WTC11 (cell line): ENCODE measurements at regions not wholly inside any gene's neighbourhood (a gene's known extent, or its start where the extent isn't known, plus 50 kb on each side); places are given as distances from the start of the nearest gene placed in this dataset.

Source experiments
- ATAC-seq: fragments of 200-7000 bp; cut with Tn5 transposase; 2 replicates; pipeline ENCODE4 v1.10.0; 2021; ENCODE audit warnings: mild to moderate bottlenecking, moderate library complexity
- CTCF ChIA-PET: fragments of 300-600 bp; sonication (Branson Sonifier 250); formaldehyde crosslinking; loops from one replicate; lab custom pipeline; 2021; ENCODE audit warnings: antibody characterized with exemption; lab: Charles Lee
- POLR2A ChIA-PET: fragments of 350-600 bp; sonication (Branson Sonifier 250); formaldehyde crosslinking; loops from one replicate; lab custom pipeline; 2021; ENCODE audit warnings: antibody characterized with exemption; lab: Charles Lee
- DNase-seq: peaks from one replicate; pipeline ENCODE4 v3.0.0; 2021; ENCODE audit warnings: low spot score
- H3K27ac Mint-ChIP-seq: 2 replicates; pipeline ENCODE4 v1.8.0; 2021; ENCODE audit warnings: mixed read lengths
- H3K27me3 Mint-ChIP-seq: 2 replicates; pipeline ENCODE4 v1.8.0; 2021; ENCODE audit warnings: low read depth, mild to moderate bottlenecking, moderate library complexity, mixed read lengths
- H3K36me3 Mint-ChIP-seq: 2 replicates; pipeline ENCODE4 v1.8.0; 2021; ENCODE audit warnings: mixed read lengths
- H3K4me1 Mint-ChIP-seq: 2 replicates; pipeline ENCODE4 v1.8.0; 2022; ENCODE audit warnings: mixed read lengths
- H3K4me3 Mint-ChIP-seq: 2 replicates; pipeline ENCODE4 v1.8.0; 2021; ENCODE audit warnings: mild to moderate bottlenecking, moderate library complexity, mixed read lengths
- H3K9me3 Mint-ChIP-seq: 2 replicates; pipeline ENCODE4 v1.8.0; 2021; ENCODE audit warnings: mixed read lengths
- ARID4B ChIP-seq: sonication (generic); formaldehyde crosslinking; IDR thresholded peaks from 2 replicates; pipeline ENCODE4 v1.8.0; 2023; ENCODE audit warnings: missing genetic modification reagents, mild to moderate bottlenecking, borderline replicate concordance
- ATF2 ChIP-seq: sonication (generic); formaldehyde crosslinking; IDR thresholded peaks from 2 replicates; pipeline ENCODE4 v1.8.1; 2022; ENCODE audit warnings: low read depth, missing genetic modification reagents, borderline replicate concordance
- CREM ChIP-seq: sonication (generic); formaldehyde crosslinking; IDR thresholded peaks from 2 replicates; pipeline ENCODE4 v1.8.1; 2022; ENCODE audit warnings: mild to moderate bottlenecking, missing genetic modification reagents, moderate library complexity
- ELF4 ChIP-seq: sonication (generic); formaldehyde crosslinking; IDR thresholded peaks from 2 replicates; pipeline ENCODE4 v1.8.1; 2022; ENCODE audit warnings: low read depth, mild to moderate bottlenecking, moderate library complexity, missing genetic modification reagents
- FOXJ3 ChIP-seq: sonication (generic); formaldehyde crosslinking; IDR thresholded peaks from 2 replicates; pipeline ENCODE4 v1.9.0; 2021; ENCODE audit warnings: missing genetic modification reagents, mild to moderate bottlenecking, borderline replicate concordance
- GRHL2 ChIP-seq: fragments of 250-450 bp; sonication (Bioruptor Pico); IDR thresholded peaks from 2 replicates; pipeline ENCODE4 v1.8.0; 2022; ENCODE audit warnings: mild to moderate bottlenecking, moderate library complexity; ENCODE audit not compliant: insufficient replicate concordance, severe bottlenecking
- NFE2L1 ChIP-seq: sonication (generic); formaldehyde crosslinking; IDR thresholded peaks from 2 replicates; pipeline ENCODE4 v1.8.1; 2023; ENCODE audit warnings: missing genetic modification reagents
- NFYB ChIP-seq: sonication (generic); formaldehyde crosslinking; conservative IDR thresholded peaks from 2 replicates; pipeline ENCODE4 v1.8.0; 2022; ENCODE audit warnings: low read depth, missing genetic modification reagents
- PRDM15 ChIP-seq: sonication (generic); formaldehyde crosslinking; IDR thresholded peaks from 2 replicates; pipeline ENCODE4 v1.8.0; 2022; ENCODE audit warnings: missing genetic modification reagents
- RORB ChIP-seq: fragments of 250-450 bp; sonication (Bioruptor Pico); IDR thresholded peaks from 2 replicates; pipeline ENCODE4 v1.9.0; 2021; ENCODE audit warnings: mild to moderate bottlenecking
- SMAD3 ChIP-seq: sonication (generic); formaldehyde crosslinking; IDR thresholded peaks from 2 replicates; pipeline ENCODE4 v1.8.0; 2022; ENCODE audit warnings: missing genetic modification reagents, mild to moderate bottlenecking, borderline replicate concordance
- SMAD4 ChIP-seq: sonication (generic); formaldehyde crosslinking; IDR thresholded peaks from 2 replicates; pipeline ENCODE4 v1.8.0; 2022; ENCODE audit warnings: mild to moderate bottlenecking, missing genetic modification reagents
- TCF7 ChIP-seq: sonication (generic); formaldehyde crosslinking; IDR thresholded peaks from 2 replicates; pipeline ENCODE4 v1.8.0; 2022; ENCODE audit warnings: mild to moderate bottlenecking, low read depth, missing genetic modification reagents, moderate library complexity
- TEAD4 ChIP-seq: sonication (generic); formaldehyde crosslinking; IDR thresholded peaks from 2 replicates; pipeline ENCODE4 v1.8.0; 2022; ENCODE audit warnings: mild to moderate bottlenecking, missing genetic modification reagents
- USF1 ChIP-seq: sonication (generic); formaldehyde crosslinking; IDR thresholded peaks from 2 replicates; pipeline ENCODE4 v1.8.0; 2022; ENCODE audit warnings: mild to moderate bottlenecking, missing genetic modification reagents
- ZNF263 ChIP-seq: sonication (generic); formaldehyde crosslinking; IDR thresholded peaks from 2 replicates; pipeline ENCODE4 v1.8.1; 2022; ENCODE audit warnings: low read depth, mild to moderate bottlenecking, moderate library complexity, missing genetic modification reagents
- ZNF317 ChIP-seq: sonication (generic); formaldehyde crosslinking; IDR thresholded peaks from 2 replicates; pipeline ENCODE4 v1.8.1; 2023; ENCODE audit warnings: low read depth, mild to moderate bottlenecking, moderate library complexity, missing genetic modification reagents, borderline replicate concordance
- ZNF396 ChIP-seq: fragments of 250-450 bp; sonication (Bioruptor Pico); IDR thresholded peaks from 2 replicates; pipeline ENCODE4 v1.8.0; 2021; ENCODE audit warnings: mild to moderate bottlenecking, moderate library complexity, borderline replicate concordance

- TF ChIP-seq USF1 (CRISPR knock-in tag): no peak
Observed at GRCh38 chr11:92512204-92512569, 287.6 kb downstream of the FAT3 start (continued).

GRCh38 chr11:92523611-92524010 is 299.0 kb downstream of the FAT3 start:
- H3K27ac Mint-ChIP-seq: peak overlapping the region; percentile 72; the same call in 1 of the 2 replicates
- no peaks in the 10 kb centered on the region for H3K27me3 Mint-ChIP-seq
- ATAC-seq: no peak
- peaks cover 4% of the 10 kb centered on the region; the same call in 1 of the 2 replicates for H3K36me3 Mint-ChIP-seq
- TF ChIP-seq ZNF396 (no peak), TCF7 (CRISPR knock-in tag) (no peak), SMAD3 (no peak), ATF2 (CRISPR knock-in tag) (no peak), ARID4B (CRISPR knock-in tag) (no peak), ZNF317 (CRISPR knock-in tag) (no peak), FOXJ3 (CRISPR knock-in tag) (no peak), PRDM15 (CRISPR knock-in tag) (no peak), CREM (CRISPR knock-in tag) (no peak), TEAD4 (no peak), SMAD4 (CRISPR knock-in tag) (no peak), ELF4 (CRISPR knock-in tag) (no peak), RORB (no peak), NFE2L1 (CRISPR knock-in tag) (no peak), GRHL2 (CRISPR knock-in tag) (no peak), ZNF263 (no peak), NFYB (no peak)
- TF ChIP-seq, all 79 proteins: peak for 0
- Mint-ChIP-seq H3K4me3 (no peak overlapping the region), H3K9me3 (no peaks in the 10 kb centered on the region; the same call in 1 of the 2 replicates), H3K4me1 (peaks cover 22% of the 10 kb centered on the region)
- DNase-seq: no peak
- ChIA-PET POLR2A (no interaction called here), CTCF (no interaction called here)
